Mesothelial cell of epicardium (in vitro differentiated cells): ENCODE measurements at regions not wholly inside any gene's neighbourhood (a gene's known extent, or its start where the extent isn't known, plus 50 kb on each side); places are given as distances from the start of the nearest gene placed in this dataset.
"Not testable (repeated sequence)": the region's sequence is repeated elsewhere in the genome, so short reads cannot be mapped to it uniquely, and the experiment has no call there.

ENCODE experiments used
- DNase-seq, 2 experiments: peaks; one replicate each; pipeline ENCODE4 v3.0.0; 2021; ENCODE audit warnings: low spot score in 2 of 2; ENCODE audit not compliant: unreplicated experiment in 2 of 2
- H3K27ac Mint-ChIP-seq: 2 replicates; pipeline ENCODE4 v1.8.0; 2021; ENCODE audit warnings: mixed read lengths
- H3K27me3 Mint-ChIP-seq: 2 replicates; pipeline ENCODE4 v1.8.0; 2021; ENCODE audit warnings: low read depth, mixed read lengths
- H3K36me3 Mint-ChIP-seq: 2 replicates; pipeline ENCODE4 v1.8.0; 2021; ENCODE audit warnings: mixed read lengths
- H3K4me1 Mint-ChIP-seq: 2 replicates; pipeline ENCODE4 v1.8.0; 2021; ENCODE audit warnings: mixed read lengths
- H3K4me3 Mint-ChIP-seq: 2 replicates; pipeline ENCODE4 v1.8.0; 2021; ENCODE audit warnings: mild to moderate bottlenecking, moderate library complexity, mixed read lengths
- H3K9me3 Mint-ChIP-seq: 2 replicates; pipeline ENCODE4 v1.8.0; 2021; ENCODE audit warnings: mixed read lengths
- TF ChIP-seq, protein P1 (sequence below): fragments of 200-600 bp; sonication (generic); IDR thresholded peaks from one replicate; pipeline ENCODE4 v1.5.0; 2021; ENCODE audit warnings: antibody characterized with exemption; ENCODE audit not compliant: unreplicated experiment

DNA sequence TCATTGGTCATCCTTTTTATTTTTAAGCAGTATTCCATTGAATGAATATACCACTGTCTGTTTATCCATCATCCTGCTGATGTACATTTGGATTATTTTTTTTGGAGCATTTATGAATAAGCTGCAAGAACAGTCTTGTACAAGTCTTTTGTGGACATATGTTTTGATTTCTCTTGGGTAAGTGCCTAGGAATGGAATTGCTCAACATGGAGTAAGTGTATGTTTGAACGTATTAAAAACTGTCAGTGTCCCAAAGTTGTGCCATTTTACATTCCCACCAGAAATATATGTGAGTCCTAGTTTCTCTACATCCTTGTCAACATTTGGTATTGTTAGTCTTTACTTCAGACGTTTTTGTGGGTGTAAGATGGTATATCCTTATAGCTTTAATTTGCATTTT, 287.0 kb upstream of the POF1B start:
- Mint-ChIP-seq H3K27ac (no peak overlapping the region), H3K4me1 (no peaks in the 10 kb centered on the region), H3K4me3 (no peak overlapping the region), H3K27me3 (no peaks in the 10 kb centered on the region), H3K9me3 (peaks cover 28% of the 10 kb centered on the region), H3K36me3 (no peaks in the 10 kb centered on the region)
- DNase-seq, result no peak
- TF ChIP-seq, protein P1, sequence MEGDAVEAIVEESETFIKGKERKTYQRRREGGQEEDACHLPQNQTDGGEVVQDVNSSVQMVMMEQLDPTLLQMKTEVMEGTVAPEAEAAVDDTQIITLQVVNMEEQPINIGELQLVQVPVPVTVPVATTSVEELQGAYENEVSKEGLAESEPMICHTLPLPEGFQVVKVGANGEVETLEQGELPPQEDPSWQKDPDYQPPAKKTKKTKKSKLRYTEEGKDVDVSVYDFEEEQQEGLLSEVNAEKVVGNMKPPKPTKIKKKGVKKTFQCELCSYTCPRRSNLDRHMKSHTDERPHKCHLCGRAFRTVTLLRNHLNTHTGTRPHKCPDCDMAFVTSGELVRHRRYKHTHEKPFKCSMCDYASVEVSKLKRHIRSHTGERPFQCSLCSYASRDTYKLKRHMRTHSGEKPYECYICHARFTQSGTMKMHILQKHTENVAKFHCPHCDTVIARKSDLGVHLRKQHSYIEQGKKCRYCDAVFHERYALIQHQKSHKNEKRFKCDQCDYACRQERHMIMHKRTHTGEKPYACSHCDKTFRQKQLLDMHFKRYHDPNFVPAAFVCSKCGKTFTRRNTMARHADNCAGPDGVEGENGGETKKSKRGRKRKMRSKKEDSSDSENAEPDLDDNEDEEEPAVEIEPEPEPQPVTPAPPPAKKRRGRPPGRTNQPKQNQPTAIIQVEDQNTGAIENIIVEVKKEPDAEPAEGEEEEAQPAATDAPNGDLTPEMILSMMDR, result no peak

DNA sequence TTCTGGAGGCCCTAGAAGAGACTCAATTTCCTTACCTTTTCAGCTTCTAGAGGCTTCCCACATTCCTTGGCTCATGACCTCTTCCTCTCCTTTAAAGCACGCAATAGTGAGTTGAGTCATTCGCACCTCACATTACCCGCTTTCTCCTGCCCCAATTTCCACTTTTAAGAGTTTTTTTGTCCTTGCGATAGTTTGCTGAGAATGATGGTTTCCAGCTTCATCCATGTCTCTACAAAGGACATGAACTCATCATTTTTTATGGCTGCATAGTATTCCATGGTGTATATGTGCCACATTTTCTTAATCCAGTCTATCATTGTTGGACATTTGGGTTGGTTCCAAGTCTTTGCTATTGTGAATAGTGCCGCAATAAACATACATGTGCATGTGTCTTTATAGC, 284.5 kb upstream of the POF1B start:
- not testable (repeated sequence) for H3K4me1 Mint-ChIP-seq, H3K27me3 Mint-ChIP-seq, H3K4me3 Mint-ChIP-seq, H3K36me3 Mint-ChIP-seq, H3K27ac Mint-ChIP-seq, DNase-seq
- H3K9me3 Mint-ChIP-seq, result peaks cover 40% of the 10 kb centered on the region

DNA sequence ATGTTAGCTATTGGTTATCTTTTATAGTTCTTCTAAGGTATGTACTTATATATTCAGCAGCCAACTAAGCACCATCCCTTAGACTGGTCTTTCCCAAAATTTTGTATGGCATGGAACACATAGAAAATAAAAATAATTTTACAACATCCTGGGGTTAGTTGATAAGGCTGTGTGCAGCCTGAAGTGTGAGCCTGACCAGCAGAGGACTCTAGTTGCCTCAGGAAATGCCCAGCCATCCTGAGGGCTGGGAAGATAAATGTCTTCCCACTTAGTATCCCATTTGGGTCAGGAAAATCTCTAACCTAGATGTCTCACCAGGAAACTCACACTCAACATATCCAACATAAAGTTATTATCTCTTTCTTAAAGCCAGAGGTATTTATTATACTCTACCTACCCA, 251.4 kb upstream of the POF1B start:
- Mint-ChIP-seq H3K27ac (no peak overlapping the region), H3K4me3 (no peak overlapping the region), H3K9me3 (peaks cover 38% of the 10 kb centered on the region), H3K4me1 (no peaks in the 10 kb centered on the region), H3K36me3 (peaks cover 2% of the 10 kb centered on the region), H3K27me3 (no peaks in the 10 kb centered on the region)
- TF ChIP-seq, protein P1, result no peak
- no peak for DNase-seq

DNA sequence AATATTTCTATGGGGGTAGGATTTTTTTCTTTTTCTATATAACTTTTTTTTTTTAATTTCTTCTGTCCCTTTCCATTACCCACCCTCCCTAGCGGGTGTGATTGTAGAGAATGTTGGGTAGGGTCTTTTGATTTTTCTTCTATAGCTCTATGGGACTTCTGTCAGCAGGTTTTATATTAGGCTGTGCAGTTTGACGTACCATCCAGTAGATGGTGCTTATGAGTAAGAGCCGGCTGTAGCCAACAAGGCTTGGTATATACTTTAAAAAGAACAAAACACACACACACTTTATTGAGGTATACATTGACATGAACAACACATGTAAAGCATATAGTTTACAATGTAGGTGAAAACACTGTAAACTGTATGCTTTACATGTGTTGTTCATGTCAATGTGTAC, 247.9 kb upstream of the POF1B start:
- Mint-ChIP-seq H3K36me3 (peaks cover 2% of the 10 kb centered on the region), H3K4me3 (no peak overlapping the region), H3K4me1 (no peaks in the 10 kb centered on the region), H3K9me3 (peaks cover 49% of the 10 kb centered on the region), H3K27ac (no peak overlapping the region), H3K27me3 (no peaks in the 10 kb centered on the region)
- TF ChIP-seq, protein P1, result no peak
- no peak for DNase-seq

DNA sequence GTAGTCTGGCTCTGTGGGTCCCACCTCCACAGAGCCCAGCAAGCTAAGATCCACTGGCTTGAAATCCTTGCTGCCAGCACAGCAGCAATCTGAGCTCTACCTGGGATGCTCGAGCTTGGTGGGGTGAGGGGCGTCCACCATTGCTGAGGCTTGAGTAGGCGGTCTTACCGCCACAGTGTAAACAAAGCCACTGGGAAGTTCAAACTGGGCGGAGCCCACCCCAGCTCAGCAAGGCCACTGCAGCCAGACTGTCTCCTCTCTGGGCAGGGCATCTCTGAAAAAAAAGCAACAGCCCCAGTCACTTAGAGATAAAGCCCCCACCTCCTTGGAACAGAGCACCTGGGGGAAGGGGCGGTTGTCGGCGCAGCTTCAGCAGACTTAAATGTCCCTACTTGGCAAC, 243.2 kb upstream of the POF1B start:
- no peak for DNase-seq
- H3K36me3 Mint-ChIP-seq, result peaks cover 2% of the 10 kb centered on the region
- no peaks in the 10 kb centered on the region for H3K27me3 Mint-ChIP-seq
- no peak overlapping the region for H3K4me3 Mint-ChIP-seq
- peaks cover 63% of the 10 kb centered on the region for H3K9me3 Mint-ChIP-seq
- H3K4me1 Mint-ChIP-seq, result peaks cover 6% of the 10 kb centered on the region
- no peak overlapping the region for H3K27ac Mint-ChIP-seq
- TF ChIP-seq, protein P1, result no peak

DNA sequence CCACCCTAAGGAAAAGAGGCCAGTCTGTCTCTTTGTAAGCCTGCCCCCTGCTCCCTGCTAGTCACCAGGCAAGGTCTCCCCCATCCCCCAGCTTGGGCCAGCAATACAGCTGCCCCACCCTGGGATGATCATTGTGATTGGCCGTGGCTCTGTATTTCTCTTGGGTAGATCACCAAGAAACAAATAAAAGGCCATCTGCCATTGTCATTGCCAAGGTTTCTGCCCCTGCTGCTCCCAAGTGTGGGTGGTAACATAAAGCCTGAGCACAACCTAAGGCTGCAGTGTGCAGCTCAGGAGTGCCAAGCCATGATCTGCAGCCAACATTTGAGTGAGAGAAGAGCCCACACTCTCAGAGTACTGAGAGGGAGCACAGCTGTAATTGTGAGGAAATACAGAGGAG, 241.0 kb upstream of the POF1B start:
- H3K36me3 Mint-ChIP-seq, result no peaks in the 10 kb centered on the region
- no peak for DNase-seq

More for the DNA sequence above, 241.0 kb upstream of the POF1B start:
- Mint-ChIP-seq H3K4me3 (no peak overlapping the region), H3K27ac (no peak overlapping the region), H3K4me1 (peaks cover 6% of the 10 kb centered on the region), H3K27me3 (no peaks in the 10 kb centered on the region), H3K9me3 (peaks cover 57% of the 10 kb centered on the region)
- TF ChIP-seq, protein P1, result no peak
